GM19324 (cell line): ENCODE measurements at regions not wholly inside any gene's neighbourhood (a gene's known extent, or its start where the extent isn't known, plus 50 kb on each side); places are given as distances from the start of the nearest gene placed in this dataset.
"Not testable (repeated sequence)": the region's sequence is repeated elsewhere in the genome, so short reads cannot be mapped to it uniquely, and the experiment has no call there.

Experiments
- ATAC-seq: cut with Tn5 transposase; IDR thresholded peaks from one replicate; pipeline ENCODE4 v1.9.1; 2021; ENCODE audit warnings: mild to moderate bottlenecking, moderate library complexity; ENCODE audit not compliant: unreplicated experiment, low FRiP score

GRCh38 chr7:91355695-91356435 lies 91.6 kb downstream of the FZD1 start:
- no peak for ATAC-seq

- no peak for ATAC-seq
Measured at GRCh38 chr7:91356915-91357314, 92.7 kb downstream of the FZD1 start.

GRCh38 chr7:91357379-91357778 lies 93.1 kb downstream of the FZD1 start:
- ATAC-seq, result no peak

GRCh38 chr7:91357901-91358300 lies 93.7 kb downstream of the FZD1 start:
- no peak for ATAC-seq

- no peak for ATAC-seq
Measured at GRCh38 chr7:91358303-91358702, 94.1 kb downstream of the FZD1 start.

- ATAC-seq, result not testable (repeated sequence)
Measured at GRCh38 chr7:91365097-91365496, 100.9 kb downstream of the FZD1 start.

- ATAC-seq, result no peak
Measured at GRCh38 chr7:91366091-91366490, 101.9 kb downstream of the FZD1 start.

- no peak for ATAC-seq
Measured at GRCh38 chr7:91367812-91368578, 103.8 kb downstream of the FZD1 start.

GRCh38 chr7:91372323-91372722 lies 108.1 kb downstream of the FZD1 start:
- no peak for ATAC-seq

GRCh38 chr7:91373111-91373800 lies 109.0 kb downstream of the FZD1 start:
- ATAC-seq, result no peak

GRCh38 chr7:91374321-91374989 lies 110.2 kb downstream of the FZD1 start:
- ATAC-seq, result no peak

GRCh38 chr7:91375378-91375777 lies 111.1 kb downstream of the FZD1 start:
- ATAC-seq, result no peak

- ATAC-seq, result no peak
Measured at GRCh38 chr7:91378131-91378530, 113.9 kb downstream of the FZD1 start.

GRCh38 chr7:91379236-91379635 lies 115.0 kb downstream of the FZD1 start:
- ATAC-seq, result no peak

- ATAC-seq, result no peak
Measured at GRCh38 chr7:91379991-91380390, 115.8 kb downstream of the FZD1 start.

- no peak for ATAC-seq
Measured at GRCh38 chr7:91383053-91383904, 119.0 kb downstream of the FZD1 start.

GRCh38 chr7:91383905-91384274 lies 119.7 kb downstream of the FZD1 start:
- no peak for ATAC-seq

GRCh38 chr7:91394757-91395156 lies 130.5 kb downstream of the FZD1 start:
- ATAC-seq, result not testable (repeated sequence)

GRCh38 chr7:91395313-91395712 lies 131.1 kb downstream of the FZD1 start:
- ATAC-seq, result not testable (repeated sequence)

- no peak for ATAC-seq
Measured at GRCh38 chr7:91397096-91397495, 132.9 kb downstream of the FZD1 start.
